Calu3 (cell line): ENCODE measurements at regions not wholly inside any gene's neighbourhood (a gene's known extent, or its start where the extent isn't known, plus 50 kb on each side); places are given as distances from the start of the nearest gene placed in this dataset.

ENCODE experiments used
- BruUV-seq: library from RNA; stranded (reverse); fragments of 400-500 nt; replicated peaks from 2 replicates; lab custom pipeline; 2021; lab: Mats Ljungman, UMichigan
- CTCF ChIA-PET: fragments of 300-600 bp; sonication (Branson Sonifier 250); formaldehyde crosslinking; loops from one replicate; lab custom pipeline; 2022; ENCODE audit warnings: antibody characterized with exemption; lab: Charles Lee
- DNase-seq: peaks from one replicate; pipeline ENCODE4 v3.0.0; 2022
- H3K27ac Mint-ChIP-seq: one replicate; pipeline ENCODE4 v1.8.0; 2022; ENCODE audit warnings: mixed read lengths; ENCODE audit not compliant: unreplicated experiment
- H3K27me3 Mint-ChIP-seq: one replicate; pipeline ENCODE4 v1.8.0; 2022; ENCODE audit warnings: mixed read lengths; ENCODE audit not compliant: unreplicated experiment
- H3K36me3 Mint-ChIP-seq: one replicate; pipeline ENCODE4 v1.8.0; 2022; ENCODE audit warnings: mild to moderate bottlenecking, moderate library complexity, mixed read lengths; ENCODE audit not compliant: insufficient read depth, unreplicated experiment
- H3K4me1 Mint-ChIP-seq: one replicate; pipeline ENCODE4 v1.8.0; 2022; ENCODE audit warnings: mild to moderate bottlenecking, low read depth, mixed read lengths; ENCODE audit not compliant: unreplicated experiment
- H3K4me3 Mint-ChIP-seq: one replicate; pipeline ENCODE4 v1.8.0; 2022; ENCODE audit warnings: mild to moderate bottlenecking, low read depth, moderate library complexity, mixed read lengths; ENCODE audit not compliant: unreplicated experiment
- H3K9me3 Mint-ChIP-seq: one replicate; pipeline ENCODE4 v1.8.0; 2022; ENCODE audit warnings: low read depth, mixed read lengths; ENCODE audit not compliant: unreplicated experiment
- intact Hi-C: fragments of 100-400 bp; cut with micrococcal nuclease; formaldehyde crosslinking; loops from one replicate; pipeline ENCODE4 v1.10.0; 2022; ENCODE audit not compliant: unreplicated experiment
- TF ChIP-seq, protein P1 (sequence below): fragments of 200-600 bp; IDR thresholded peaks from one replicate; pipeline ENCODE4 v1.8.0; 2022; ENCODE audit warnings: antibody characterized with exemption; ENCODE audit not compliant: unreplicated experiment

DNA sequence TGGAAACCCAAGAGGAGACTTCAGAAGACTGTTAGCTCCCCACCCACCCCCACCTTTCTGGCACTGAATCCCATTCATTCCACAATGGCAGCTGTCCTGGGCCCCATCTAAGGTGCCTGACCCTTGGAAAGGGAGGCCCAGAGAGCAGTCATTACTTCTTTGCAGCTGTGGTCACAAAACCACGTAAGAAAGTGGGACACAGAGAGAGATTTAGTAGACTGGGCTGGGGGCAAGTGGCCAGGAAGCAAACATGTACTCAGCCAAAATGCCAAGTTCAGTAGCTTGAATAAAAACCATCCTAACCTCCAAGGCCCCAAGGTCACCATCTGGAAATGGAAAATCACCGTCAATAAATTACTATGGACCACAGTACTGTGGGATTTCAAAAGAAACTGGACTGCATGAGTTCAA lies 381.4 kb downstream of the TNS1 start:
- CTCF ChIA-PET = no interaction called here
- TF ChIP-seq, protein P1, sequence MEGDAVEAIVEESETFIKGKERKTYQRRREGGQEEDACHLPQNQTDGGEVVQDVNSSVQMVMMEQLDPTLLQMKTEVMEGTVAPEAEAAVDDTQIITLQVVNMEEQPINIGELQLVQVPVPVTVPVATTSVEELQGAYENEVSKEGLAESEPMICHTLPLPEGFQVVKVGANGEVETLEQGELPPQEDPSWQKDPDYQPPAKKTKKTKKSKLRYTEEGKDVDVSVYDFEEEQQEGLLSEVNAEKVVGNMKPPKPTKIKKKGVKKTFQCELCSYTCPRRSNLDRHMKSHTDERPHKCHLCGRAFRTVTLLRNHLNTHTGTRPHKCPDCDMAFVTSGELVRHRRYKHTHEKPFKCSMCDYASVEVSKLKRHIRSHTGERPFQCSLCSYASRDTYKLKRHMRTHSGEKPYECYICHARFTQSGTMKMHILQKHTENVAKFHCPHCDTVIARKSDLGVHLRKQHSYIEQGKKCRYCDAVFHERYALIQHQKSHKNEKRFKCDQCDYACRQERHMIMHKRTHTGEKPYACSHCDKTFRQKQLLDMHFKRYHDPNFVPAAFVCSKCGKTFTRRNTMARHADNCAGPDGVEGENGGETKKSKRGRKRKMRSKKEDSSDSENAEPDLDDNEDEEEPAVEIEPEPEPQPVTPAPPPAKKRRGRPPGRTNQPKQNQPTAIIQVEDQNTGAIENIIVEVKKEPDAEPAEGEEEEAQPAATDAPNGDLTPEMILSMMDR = no peak
- no TSS peak for BruUV-seq

GRCh38 chr2:217618744-217619143 lies 384.1 kb downstream of the TNS1 start:
- no peaks in the 10 kb centered on the region for H3K27me3 Mint-ChIP-seq
- H3K9me3 Mint-ChIP-seq = no peaks in the 10 kb centered on the region
- H3K4me3 Mint-ChIP-seq = no peak overlapping the region
- TF ChIP-seq, protein P1 = no peak
- H3K36me3 Mint-ChIP-seq = no peaks in the 10 kb centered on the region
- no peak for DNase-seq
- intact Hi-C loops = no loop called here
- CTCF ChIA-PET = no interaction called here
- no peak overlapping the region for H3K27ac Mint-ChIP-seq
- no TSS peak for BruUV-seq
- no peaks in the 10 kb centered on the region for H3K4me1 Mint-ChIP-seq

More for the DNA sequence above, 381.4 kb downstream of the TNS1 start:
- intact Hi-C loops = no loop called here
- DNase-seq = no peak
- Mint-ChIP-seq H3K4me1 (no peaks in the 10 kb centered on the region), H3K4me3 (no peak overlapping the region), H3K27me3 (no peaks in the 10 kb centered on the region), H3K9me3 (no peaks in the 10 kb centered on the region), H3K27ac (no peak overlapping the region), H3K36me3 (no peaks in the 10 kb centered on the region)

GRCh38 chr2:217617616-217618022 lies 385.2 kb downstream of the TNS1 start:
- CTCF ChIA-PET = interaction anchor here (0.6 kb wide), 2 partner anchors 21 to 457 kb away, joined by 3 to 7 read pairs; no protein-coding TSS in a partner anchor
- Mint-ChIP-seq H3K4me3 (no peak overlapping the region), H3K27ac (no peak overlapping the region), H3K9me3 (no peaks in the 10 kb centered on the region), H3K27me3 (no peaks in the 10 kb centered on the region), H3K36me3 (no peaks in the 10 kb centered on the region), H3K4me1 (no peaks in the 10 kb centered on the region)
- no peak for DNase-seq
- TF ChIP-seq, protein P1 = no peak
- BruUV-seq = no TSS peak
- intact Hi-C loops = no loop called here

- CTCF ChIA-PET = no interaction called here
- H3K4me3 Mint-ChIP-seq = no peak overlapping the region
- no peaks in the 10 kb centered on the region for H3K4me1 Mint-ChIP-seq
- no peaks in the 10 kb centered on the region for H3K27me3 Mint-ChIP-seq
- H3K27ac Mint-ChIP-seq = no peak overlapping the region
- no TSS peak for BruUV-seq
- DNase-seq = no peak
- TF ChIP-seq, protein P1 = no peak
- H3K9me3 Mint-ChIP-seq = no peaks in the 10 kb centered on the region
- intact Hi-C loops = no loop called here
- no peaks in the 10 kb centered on the region for H3K36me3 Mint-ChIP-seq
These were observed 385.9 kb downstream of the TNS1 start for GRCh38 chr2:217616936-217617335.
